Stimulated activated naive CD8-positive, alpha-beta T cell treated with anti-CD3 and anti-CD28 coated beads, Interleukin-15, amount 100 ng/mL, for 72 hours (primary cell): ENCODE measurements at regions not wholly inside any gene's neighbourhood (a gene's known extent, or its start where the extent isn't known, plus 50 kb on each side); places are given as distances from the start of the nearest gene placed in this dataset.

Experiments used
- ATAC-seq: fragments of 150-1000 bp; cut with Tn5 transposase; 2 replicates; pipeline ENCODE4 v1.10.0; 2021; ENCODE audit warnings: mild to moderate bottlenecking, moderate library complexity
- DNase-seq, 2 donors: peaks; one replicate each; pipeline ENCODE4 v3.0.0; 2021 to 2022
- H3K27ac Mint-ChIP-seq, 2 donors: one replicate each; pipeline ENCODE4 v1.8.0; 2022; ENCODE audit warnings: mild to moderate bottlenecking in 2 of 2, mixed read lengths in 2 of 2, moderate library complexity in 2 of 2
- H3K27me3 Mint-ChIP-seq: one replicate; pipeline ENCODE4 v1.8.0; 2022; ENCODE audit warnings: mixed read lengths
- H3K4me1 Mint-ChIP-seq: one replicate; pipeline ENCODE4 v1.8.0; 2022; ENCODE audit warnings: mild to moderate bottlenecking, mixed read lengths
- H3K4me3 Mint-ChIP-seq, 2 donors: one replicate each; pipeline ENCODE4 v1.8.0; 2022; ENCODE audit warnings: mild to moderate bottlenecking in 2 of 2, mixed read lengths in 2 of 2, moderate library complexity in 1 of 2
- H3K9me3 Mint-ChIP-seq, 2 donors: one replicate each; pipeline ENCODE4 v1.8.0; 2022; ENCODE audit warnings: mixed read lengths in 2 of 2

GRCh38 chr12:91810531-91811451, 334.9 kb downstream of the BTG1 start:
- Mint-ChIP-seq H3K9me3 (peaks cover 22 to 28% of the 10 kb centered on the region in 2 donors), H3K27ac (peak overlapping the region in 1 of 2 donors; percentile 19), H3K27me3 (no peaks in the 10 kb centered on the region)

GRCh38 chr12:91810077-91810476, 335.6 kb downstream of the BTG1 start:
- ATAC-seq (no peak), DNase-seq (no peak)
- Mint-ChIP-seq H3K4me1 (peaks cover 25% of the 10 kb centered on the region), H3K9me3 (peaks cover 26 to 34% of the 10 kb centered on the region in 2 donors), H3K27ac (no peak overlapping the region), H3K27me3 (no peaks in the 10 kb centered on the region), H3K4me3 (no peak overlapping the region)

More at GRCh38 chr12:91810531-91811451, 334.9 kb downstream of the BTG1 start:
- Mint-ChIP-seq H3K4me3 (peak overlapping the region in 1 of 2 donors; percentile 8), H3K4me1 (peaks cover 25% of the 10 kb centered on the region)
- ATAC-seq, result no peak
- DNase-seq, result no peak

GRCh38 chr12:91805031-91805430, 340.6 kb downstream of the BTG1 start:
- no peak for DNase-seq
- ATAC-seq, result no peak
- no peak overlapping the region for H3K27ac Mint-ChIP-seq
- no peaks in the 10 kb centered on the region for H3K4me1 Mint-ChIP-seq
- no peaks in the 10 kb centered on the region for H3K27me3 Mint-ChIP-seq
- H3K9me3 Mint-ChIP-seq, result peaks cover 21 to 43% of the 10 kb centered on the region in 2 donors
- H3K4me3 Mint-ChIP-seq, result no peak overlapping the region

GRCh38 chr12:91804533-91804932, 341.1 kb downstream of the BTG1 start:
- ATAC-seq, result no peak
- Mint-ChIP-seq H3K4me1 (no peaks in the 10 kb centered on the region), H3K4me3 (no peak overlapping the region), H3K9me3 (peaks cover 21 to 43% of the 10 kb centered on the region in 2 donors), H3K27me3 (no peaks in the 10 kb centered on the region), H3K27ac (no peak overlapping the region)
- DNase-seq, result no peak

- no peak for DNase-seq
- Mint-ChIP-seq H3K4me3 (no peak overlapping the region), H3K27ac (no peak overlapping the region), H3K27me3 (no peaks in the 10 kb centered on the region), H3K9me3 (peaks cover 5 to 18% of the 10 kb centered on the region in 2 donors), H3K4me1 (no peaks in the 10 kb centered on the region)
- ATAC-seq, result no peak
Measured at GRCh38 chr12:91801048-91801447, 344.6 kb downstream of the BTG1 start.

- Mint-ChIP-seq H3K27ac (no peak overlapping the region), H3K9me3 (peaks cover 0 to 7% of the 10 kb centered on the region in 2 donors), H3K4me1 (no peaks in the 10 kb centered on the region), H3K4me3 (no peak overlapping the region), H3K27me3 (no peaks in the 10 kb centered on the region)
- ATAC-seq (no peak), DNase-seq (no peak)
Measured at GRCh38 chr12:91793676-91794075, 352.0 kb downstream of the BTG1 start.

- ATAC-seq (no peak), DNase-seq (no peak)
- Mint-ChIP-seq H3K4me1 (peaks cover 2% of the 10 kb centered on the region), H3K27me3 (no peaks in the 10 kb centered on the region), H3K4me3 (no peak overlapping the region), H3K9me3 (peaks cover 0 to 7% of the 10 kb centered on the region in 2 donors), H3K27ac (no peak overlapping the region)
Measured at GRCh38 chr12:91792597-91792996, 353.0 kb downstream of the BTG1 start.

DNA sequence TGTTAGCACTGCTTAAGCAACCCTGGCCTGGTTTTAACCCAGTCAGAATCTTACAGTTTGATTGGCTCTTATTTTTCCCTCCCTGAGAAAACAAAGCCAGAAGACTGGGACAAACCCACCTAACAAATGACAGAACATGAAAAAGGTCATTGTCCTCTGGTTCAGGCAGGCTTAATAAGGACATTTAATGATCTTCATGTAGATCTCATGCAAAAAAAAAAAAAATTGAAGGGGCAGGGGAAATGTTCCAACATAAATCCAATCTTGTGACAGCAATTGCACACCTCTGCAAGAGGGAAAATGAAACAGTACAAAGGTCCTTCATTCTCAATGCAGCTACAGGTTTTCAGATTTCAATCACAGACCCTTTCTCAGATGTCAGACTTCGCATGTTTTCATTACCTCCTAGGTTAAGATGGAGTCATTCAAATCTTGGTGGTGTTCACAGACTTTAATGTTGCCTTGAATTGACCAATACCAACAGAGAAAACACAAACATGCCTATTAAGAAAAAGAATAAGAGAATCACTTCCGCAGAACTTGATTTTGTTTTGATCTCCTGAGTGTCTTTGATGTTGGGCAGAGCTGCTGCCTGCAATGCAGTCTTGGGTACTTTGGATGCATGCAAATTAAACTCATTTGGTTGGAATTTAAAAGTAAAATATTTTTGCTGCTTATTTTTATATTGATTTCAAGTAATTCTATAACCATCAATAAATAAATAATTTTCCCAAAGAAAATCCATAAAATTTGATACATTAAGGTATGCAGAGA, 359.0 kb downstream of the BTG1 start:
- no peaks in the 10 kb centered on the region for H3K27me3 Mint-ChIP-seq
- DNase-seq, result no peak
- peaks cover 0 to 7% of the 10 kb centered on the region in 2 donors for H3K9me3 Mint-ChIP-seq
- H3K4me1 Mint-ChIP-seq, result peaks cover 24% of the 10 kb centered on the region
- ATAC-seq, result peak; percentile 42
- peak overlapping the region; percentile 12 to 26 for H3K4me3 Mint-ChIP-seq
- no peak overlapping the region for H3K27ac Mint-ChIP-seq

GRCh38 chr12:91785655-91786498, 359.8 kb downstream of the BTG1 start:
- ATAC-seq, result peak; percentile 76
- H3K9me3 Mint-ChIP-seq, result peaks cover 0 to under 1% of the 10 kb centered on the region in 2 donors
- H3K27me3 Mint-ChIP-seq, result no peaks in the 10 kb centered on the region
- no peak for DNase-seq
- peaks cover 24% of the 10 kb centered on the region for H3K4me1 Mint-ChIP-seq
- no peak overlapping the region for H3K27ac Mint-ChIP-seq
- peak overlapping the region in 1 of 2 donors; percentile 17 for H3K4me3 Mint-ChIP-seq

DNA sequence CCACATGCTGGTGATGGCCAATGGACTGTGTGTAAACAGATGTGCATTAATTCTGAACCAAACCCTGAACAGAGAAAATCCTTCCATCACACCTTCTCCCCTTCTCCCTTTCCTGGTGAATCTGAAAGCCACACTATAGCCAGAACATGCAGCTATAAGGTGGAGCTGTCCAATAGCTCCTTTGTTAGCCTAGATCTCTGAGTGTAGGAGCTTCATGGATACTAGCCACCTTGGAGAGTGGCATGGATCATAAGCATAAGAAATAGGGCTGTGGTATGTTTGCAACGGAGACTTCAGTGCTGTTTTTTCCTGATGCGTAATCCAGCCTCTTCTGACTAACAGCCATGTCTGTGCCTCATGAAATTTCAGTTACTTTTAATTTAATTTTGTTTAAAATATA, 364.5 kb downstream of the BTG1 start:
- Mint-ChIP-seq H3K4me3 (no peak overlapping the region), H3K27me3 (no peaks in the 10 kb centered on the region), H3K9me3 (no peaks in the 10 kb centered on the region), H3K27ac (no peak overlapping the region), H3K4me1 (peaks cover 40% of the 10 kb centered on the region)
- no peak for ATAC-seq
- no peak for DNase-seq

GRCh38 chr12:91778938-91779400, 366.7 kb downstream of the BTG1 start:
- DNase-seq, result peak; percentile 31 to 58
- ATAC-seq, result peak; percentile 98
- H3K27ac Mint-ChIP-seq, result peak overlapping the region; percentile 71 to 84
- no peaks in the 10 kb centered on the region for H3K27me3 Mint-ChIP-seq
- peaks cover 33% of the 10 kb centered on the region for H3K4me1 Mint-ChIP-seq
- H3K4me3 Mint-ChIP-seq, result peak overlapping the region; percentile 68 to 77
- no peaks in the 10 kb centered on the region for H3K9me3 Mint-ChIP-seq

- Mint-ChIP-seq H3K4me3 (peak overlapping the region; percentile 68 to 77), H3K27me3 (no peaks in the 10 kb centered on the region), H3K27ac (peak overlapping the region; percentile 71 to 84), H3K4me1 (peaks cover 33% of the 10 kb centered on the region), H3K9me3 (no peaks in the 10 kb centered on the region)
- peak; percentile 40 for ATAC-seq
- DNase-seq, result no peak
Measured at GRCh38 chr12:91778091-91778832, 367.4 kb downstream of the BTG1 start.

GRCh38 chr12:91777268-91777992, 368.2 kb downstream of the BTG1 start:
- H3K27ac Mint-ChIP-seq, result no peak overlapping the region
- no peaks in the 10 kb centered on the region for H3K9me3 Mint-ChIP-seq
- no peak overlapping the region for H3K4me3 Mint-ChIP-seq
- DNase-seq, result no peak
- no peaks in the 10 kb centered on the region for H3K27me3 Mint-ChIP-seq
- peaks cover 33% of the 10 kb centered on the region for H3K4me1 Mint-ChIP-seq
- ATAC-seq, result peak; percentile 53

DNA sequence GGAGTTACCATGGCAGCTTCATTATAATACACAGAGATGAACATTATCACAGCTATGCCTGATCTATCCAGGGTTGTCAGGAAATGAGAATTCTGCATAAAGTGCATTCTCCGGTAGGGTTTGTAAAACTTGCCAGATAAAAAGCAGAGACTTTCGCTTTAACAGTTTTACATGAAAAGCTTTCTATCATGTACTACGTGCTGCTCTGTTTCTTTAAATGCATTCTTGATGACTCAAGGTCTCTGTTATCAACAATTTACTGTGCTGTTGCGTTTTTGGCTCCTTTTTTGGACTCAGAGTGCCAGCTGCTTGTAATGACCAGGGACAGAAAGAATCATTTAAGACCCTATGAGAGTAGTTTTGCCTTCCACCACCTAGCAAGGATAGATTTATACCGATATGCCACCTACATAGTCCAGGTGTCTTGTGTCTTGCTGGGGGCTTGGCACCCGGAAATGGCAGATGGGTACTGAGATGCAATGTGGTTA, 371.2 kb downstream of the BTG1 start:
- Mint-ChIP-seq H3K4me3 (no peak overlapping the region), H3K27ac (no peak overlapping the region), H3K9me3 (no peaks in the 10 kb centered on the region), H3K4me1 (peaks cover 33% of the 10 kb centered on the region), H3K27me3 (no peaks in the 10 kb centered on the region)
- DNase-seq (no peak), ATAC-seq (no peak)
